Neutrophil (primary cell): ENCODE measurements at regions not wholly inside any gene's neighbourhood (a gene's known extent, or its start where the extent isn't known, plus 50 kb on each side); places are given as distances from the start of the nearest gene placed in this dataset.

Source experiments
- H3K27ac ChIP-seq: fragments of 200-600 bp; sonication (generic); 2 replicates; pipeline ENCODE4 v1.5.1; 2016; ENCODE audit warnings: mild to moderate bottlenecking, moderate library complexity
- H3K27me3 ChIP-seq: fragments of 200-600 bp; sonication (generic); 2 replicates; pipeline ENCODE4 v1.6.0; 2016; ENCODE audit warnings: mild to moderate bottlenecking
- H3K36me3 ChIP-seq: fragments of 200-600 bp; sonication (generic); 2 replicates; pipeline ENCODE4 v1.5.1; 2017
- H3K4me1 ChIP-seq, 2 experiments: fragments of 200-600 bp in 1 of 2; sonication (generic) in 1 of 2; 1 replicate in 1 of 2; 2 replicates in 1 of 2; pipeline versions ENCODE4 v1.5.1 to v1.6.1; 2013 to 2016; ENCODE audit warnings: low read depth in 1 of 2, low read length in 1 of 2, mild to moderate bottlenecking in 1 of 2, moderate library complexity in 1 of 2; ENCODE audit not compliant: control insufficient read depth in 1 of 2, insufficient read depth in 1 of 2
- H3K4me3 ChIP-seq, 2 experiments: fragments of 200-600 bp in 1 of 2; sonication (generic) in 1 of 2; 1 replicate in 1 of 2; 2 replicates in 1 of 2; pipeline ENCODE4 v1.5.1; 2013 to 2016; ENCODE audit warnings: low read depth in 1 of 2, low read length in 1 of 2, mild to moderate bottlenecking in 1 of 2, moderate library complexity in 1 of 2
- H3K9me3 ChIP-seq: fragments of 200-600 bp; sonication (generic); 2 replicates; pipeline ENCODE4 v1.5.1; 2016
- CTCF ChIP-seq: fragments of 200-600 bp; sonication (generic); IDR thresholded peaks from 2 replicates; pipeline ENCODE4 v1.5.1; 2016; ENCODE audit warnings: antibody characterized with exemption

GRCh38 chr17:14748036-14748710, 447.3 kb downstream of the HS3ST3B1 start:
- no peak overlapping the region for H3K4me3 ChIP-seq
- no peak for TF ChIP-seq CTCF

GRCh38 chr17:14747603-14747950, 446.7 kb downstream of the HS3ST3B1 start:
- no peak for TF ChIP-seq CTCF
- Histone ChIP-seq H3K4me1 (peaks cover 32 to 53% of the 10 kb centered on the region in 2 experiments), H3K4me3 (no peak overlapping the region), H3K27me3 (no peaks in the 10 kb centered on the region), H3K9me3 (no peaks in the 10 kb centered on the region), H3K36me3 (no peaks in the 10 kb centered on the region), H3K27ac (peak overlapping the region; percentile 26)

More at GRCh38 chr17:14748036-14748710, 447.3 kb downstream of the HS3ST3B1 start:
- peak overlapping the region; percentile 48 for H3K27ac ChIP-seq
- no peaks in the 10 kb centered on the region for H3K9me3 ChIP-seq
- peaks cover 32 to 53% of the 10 kb centered on the region in 2 experiments for H3K4me1 ChIP-seq
- H3K36me3 ChIP-seq = no peaks in the 10 kb centered on the region
- no peaks in the 10 kb centered on the region for H3K27me3 ChIP-seq

GRCh38 chr17:14746822-14747602, 446.1 kb downstream of the HS3ST3B1 start:
- peaks cover 32 to 53% of the 10 kb centered on the region in 2 experiments for H3K4me1 ChIP-seq
- no peak for TF ChIP-seq CTCF
- no peaks in the 10 kb centered on the region for H3K36me3 ChIP-seq
- H3K9me3 ChIP-seq = no peaks in the 10 kb centered on the region
- no peak overlapping the region for H3K4me3 ChIP-seq
- H3K27me3 ChIP-seq = no peaks in the 10 kb centered on the region
- peak overlapping the region; percentile 26 for H3K27ac ChIP-seq

- H3K9me3 ChIP-seq = no peaks in the 10 kb centered on the region
- TF ChIP-seq CTCF = no peak
- no peak overlapping the region for H3K4me3 ChIP-seq
- H3K27me3 ChIP-seq = no peaks in the 10 kb centered on the region
- H3K36me3 ChIP-seq = no peaks in the 10 kb centered on the region
- H3K4me1 ChIP-seq = peaks cover 34 to 60% of the 10 kb centered on the region in 2 experiments
- H3K27ac ChIP-seq = no peak overlapping the region
These were observed 444.7 kb downstream of the HS3ST3B1 start for GRCh38 chr17:14745541-14745940.

- TF ChIP-seq CTCF = no peak
- H3K27me3 ChIP-seq = no peaks in the 10 kb centered on the region
- peaks cover 41 to 66% of the 10 kb centered on the region in 2 experiments for H3K4me1 ChIP-seq
- H3K4me3 ChIP-seq = no peak overlapping the region
- H3K9me3 ChIP-seq = no peaks in the 10 kb centered on the region
- H3K27ac ChIP-seq = no peak overlapping the region
- H3K36me3 ChIP-seq = no peaks in the 10 kb centered on the region
These were observed 444.0 kb downstream of the HS3ST3B1 start for GRCh38 chr17:14744761-14745473.
